ENCODE measurements at regions not wholly inside any gene's neighbourhood (a gene's known extent, or its start where the extent isn't known, plus 50 kb on each side); places are given as distances from the start of the nearest gene placed in this dataset.

DNA sequence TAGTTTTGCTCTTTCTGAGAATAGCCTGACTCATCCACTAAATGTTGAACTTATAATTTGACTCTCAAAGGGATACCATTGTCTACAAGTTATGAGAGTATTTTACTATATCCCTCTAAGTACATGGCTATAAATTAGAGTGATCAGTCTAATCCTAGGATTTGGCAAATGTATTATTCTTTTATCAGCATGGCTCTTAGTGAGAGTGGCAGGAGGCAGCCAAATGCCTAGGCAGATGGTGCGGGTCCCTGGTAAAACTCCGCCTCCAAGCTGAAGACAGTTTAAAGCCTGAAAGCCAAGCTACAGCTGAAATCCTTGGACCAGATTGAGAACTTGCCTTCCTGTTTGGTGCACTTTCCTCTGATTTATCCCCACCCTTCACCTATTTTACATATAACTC lies 631.8 kb downstream of the SQOR start:
- Histone ChIP-seq H3K9me3 (ENCODE audit: control insufficient read depth, insufficient read depth, low read depth, low read length) (no peaks in the 10 kb centered on the region), H3K27me3 (ENCODE audit: control insufficient read depth, insufficient read depth, low read length) (no peaks in the 10 kb centered on the region), H3K36me3 (ENCODE audit: control insufficient read depth, insufficient read depth, low read length) (no peaks in the 10 kb centered on the region), H3K4me3 (ENCODE audit: low read depth in 2 of 2, low read length in 2 of 2) (no peak overlapping the region), H3K4me1 (ENCODE audit: control insufficient read depth, insufficient read depth, low read length) (no peaks in the 10 kb centered on the region), H3K27ac (ENCODE audit: low read length) (no peak overlapping the region)
- ChIA-PET CTCF (no interaction called here), POLR2A (no interaction called here)
- ATAC-seq (no peak), DNase-seq (ENCODE audit: low read depth, low spot score) (no peak)
- in situ Hi-C loops (cut with HindIII; ENCODE audit: low pct_unique_long_range_greater_than_20kb, low sequenced_read_pairs): no loop called here
- intact Hi-C loops (cut with micrococcal nuclease; ENCODE audit: unreplicated experiment): no loop called here
- TF ChIP-seq, protein P1, sequence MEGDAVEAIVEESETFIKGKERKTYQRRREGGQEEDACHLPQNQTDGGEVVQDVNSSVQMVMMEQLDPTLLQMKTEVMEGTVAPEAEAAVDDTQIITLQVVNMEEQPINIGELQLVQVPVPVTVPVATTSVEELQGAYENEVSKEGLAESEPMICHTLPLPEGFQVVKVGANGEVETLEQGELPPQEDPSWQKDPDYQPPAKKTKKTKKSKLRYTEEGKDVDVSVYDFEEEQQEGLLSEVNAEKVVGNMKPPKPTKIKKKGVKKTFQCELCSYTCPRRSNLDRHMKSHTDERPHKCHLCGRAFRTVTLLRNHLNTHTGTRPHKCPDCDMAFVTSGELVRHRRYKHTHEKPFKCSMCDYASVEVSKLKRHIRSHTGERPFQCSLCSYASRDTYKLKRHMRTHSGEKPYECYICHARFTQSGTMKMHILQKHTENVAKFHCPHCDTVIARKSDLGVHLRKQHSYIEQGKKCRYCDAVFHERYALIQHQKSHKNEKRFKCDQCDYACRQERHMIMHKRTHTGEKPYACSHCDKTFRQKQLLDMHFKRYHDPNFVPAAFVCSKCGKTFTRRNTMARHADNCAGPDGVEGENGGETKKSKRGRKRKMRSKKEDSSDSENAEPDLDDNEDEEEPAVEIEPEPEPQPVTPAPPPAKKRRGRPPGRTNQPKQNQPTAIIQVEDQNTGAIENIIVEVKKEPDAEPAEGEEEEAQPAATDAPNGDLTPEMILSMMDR (IDR thresholded peaks at IDR 0.05): no peak
- TF ChIP-seq, protein P2, sequence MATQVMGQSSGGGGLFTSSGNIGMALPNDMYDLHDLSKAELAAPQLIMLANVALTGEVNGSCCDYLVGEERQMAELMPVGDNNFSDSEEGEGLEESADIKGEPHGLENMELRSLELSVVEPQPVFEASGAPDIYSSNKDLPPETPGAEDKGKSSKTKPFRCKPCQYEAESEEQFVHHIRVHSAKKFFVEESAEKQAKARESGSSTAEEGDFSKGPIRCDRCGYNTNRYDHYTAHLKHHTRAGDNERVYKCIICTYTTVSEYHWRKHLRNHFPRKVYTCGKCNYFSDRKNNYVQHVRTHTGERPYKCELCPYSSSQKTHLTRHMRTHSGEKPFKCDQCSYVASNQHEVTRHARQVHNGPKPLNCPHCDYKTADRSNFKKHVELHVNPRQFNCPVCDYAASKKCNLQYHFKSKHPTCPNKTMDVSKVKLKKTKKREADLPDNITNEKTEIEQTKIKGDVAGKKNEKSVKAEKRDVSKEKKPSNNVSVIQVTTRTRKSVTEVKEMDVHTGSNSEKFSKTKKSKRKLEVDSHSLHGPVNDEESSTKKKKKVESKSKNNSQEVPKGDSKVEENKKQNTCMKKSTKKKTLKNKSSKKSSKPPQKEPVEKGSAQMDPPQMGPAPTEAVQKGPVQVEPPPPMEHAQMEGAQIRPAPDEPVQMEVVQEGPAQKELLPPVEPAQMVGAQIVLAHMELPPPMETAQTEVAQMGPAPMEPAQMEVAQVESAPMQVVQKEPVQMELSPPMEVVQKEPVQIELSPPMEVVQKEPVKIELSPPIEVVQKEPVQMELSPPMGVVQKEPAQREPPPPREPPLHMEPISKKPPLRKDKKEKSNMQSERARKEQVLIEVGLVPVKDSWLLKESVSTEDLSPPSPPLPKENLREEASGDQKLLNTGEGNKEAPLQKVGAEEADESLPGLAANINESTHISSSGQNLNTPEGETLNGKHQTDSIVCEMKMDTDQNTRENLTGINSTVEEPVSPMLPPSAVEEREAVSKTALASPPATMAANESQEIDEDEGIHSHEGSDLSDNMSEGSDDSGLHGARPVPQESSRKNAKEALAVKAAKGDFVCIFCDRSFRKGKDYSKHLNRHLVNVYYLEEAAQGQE (IDR thresholded peaks at IDR 0.05; ENCODE audit: insufficient read depth in 1 of 2, low read depth in 2 of 2, low read length in 1 of 2): no peak
- TF ChIP-seq TCF7L2 (IDR thresholded peaks at IDR 0.05; ENCODE audit: low read depth, low read length) (no peak), POLR2AphosphoS5 (IDR thresholded peaks at IDR 0.05; ENCODE audit: low read depth, low read length) (no peak), SIN3A (IDR thresholded peaks at IDR 0.05; ENCODE audit: borderline replicate concordance, insufficient read depth, low read depth, low read length) (no peak)
- no TSS peak for BruUV-seq (replicated peaks)

DNA sequence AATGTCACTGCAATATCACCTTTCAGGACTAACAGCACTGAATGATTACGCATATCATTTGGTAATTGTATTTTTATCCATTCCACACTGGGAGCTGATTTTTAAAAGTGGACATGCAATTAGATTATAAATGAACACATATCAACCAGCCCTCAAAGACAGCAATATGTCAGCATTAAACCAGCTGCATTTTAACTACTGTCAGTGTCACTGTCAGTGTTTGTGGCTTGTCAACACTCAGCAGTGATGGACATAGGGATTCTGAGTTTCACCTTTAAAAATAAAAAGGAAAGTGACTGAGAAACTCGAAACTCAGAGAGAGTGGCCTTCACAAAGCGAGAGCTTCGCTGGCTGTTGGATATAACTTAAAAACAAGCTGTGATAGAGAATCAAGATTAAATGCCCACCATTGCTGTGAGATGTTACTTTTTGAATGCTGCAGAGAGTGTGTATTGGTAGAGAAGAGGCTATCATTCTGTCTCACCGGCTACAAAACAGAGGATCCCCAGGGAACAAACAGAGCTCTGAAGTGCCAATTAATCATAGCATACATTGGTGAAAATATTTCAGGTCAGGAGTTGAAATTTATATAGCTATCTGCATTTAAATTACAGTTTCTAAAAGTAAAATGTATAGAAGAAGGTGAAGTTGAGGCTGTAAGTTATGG lies 635.8 kb downstream of the SQOR start:
- TF ChIP-seq, protein P2 (IDR thresholded peaks at IDR 0.05; ENCODE audit: insufficient read depth in 1 of 2, low read depth in 2 of 2, low read length in 1 of 2): no peak
- TF ChIP-seq, protein P1 (IDR thresholded peaks at IDR 0.05): no peak
- no peak for TF ChIP-seq SIN3A (IDR thresholded peaks at IDR 0.05; ENCODE audit: borderline replicate concordance, insufficient read depth, low read depth, low read length)
- ATAC-seq (no peak), DNase-seq (ENCODE audit: low read depth, low spot score) (no peak)
- Histone ChIP-seq H3K27ac (ENCODE audit: low read length) (no peak overlapping the region), H3K27me3 (ENCODE audit: control insufficient read depth, insufficient read depth, low read length) (no peaks in the 10 kb centered on the region), H3K4me3 (ENCODE audit: low read depth in 2 of 2, low read length in 2 of 2) (no peak overlapping the region), H3K9me3 (ENCODE audit: control insufficient read depth, insufficient read depth, low read depth, low read length) (no peaks in the 10 kb centered on the region), H3K36me3 (ENCODE audit: control insufficient read depth, insufficient read depth, low read length) (no peaks in the 10 kb centered on the region), H3K4me1 (ENCODE audit: control insufficient read depth, insufficient read depth, low read length) (no peaks in the 10 kb centered on the region)
- ChIA-PET POLR2A (no interaction called here), CTCF (no interaction called here)
- intact Hi-C loops (cut with micrococcal nuclease; ENCODE audit: unreplicated experiment) (no loop called here), in situ Hi-C loops (cut with HindIII; ENCODE audit: low pct_unique_long_range_greater_than_20kb, low sequenced_read_pairs) (no loop called here)
- BruUV-seq (replicated peaks): no TSS peak
